Heart left ventricle (tissue), 16 donors: ENCODE measurements at regions not wholly inside any gene's neighbourhood (a gene's known extent, or its start where the extent isn't known, plus 50 kb on each side); places are given as distances from the start of the nearest gene placed in this dataset.

Source experiments
- ATAC-seq, 4 donors: fragments of 200-7000 bp; cut with Tn5 transposase; one replicate each; pipeline ENCODE4 v1.9.1; 2020 to 2022; ENCODE audit warnings: moderate library complexity in 4 of 4, mild to moderate bottlenecking in 3 of 4, moderate number of reproducible peaks in 1 of 4
- DNase-seq, 5 donors: peaks; one replicate each; pipeline ENCODE4 v3.0.0-alpha.2; 2020
- H3K27ac ChIP-seq, 12 donors: fragments of 200-600 bp; sonication (generic) in 4 of 12; one replicate each; pipeline versions ENCODE4 v1.5.0 to v1.8.0; 2016 to 2022; ENCODE audit warnings: mild to moderate bottlenecking in 2 of 12
- H3K27me3 ChIP-seq, 9 donors: fragments of 200-600 bp; sonication (generic) in 2 of 9; one replicate each; pipeline versions ENCODE4 v1.5.1 to v1.8.0; 2016 to 2022; ENCODE audit warnings: mild to moderate bottlenecking in 3 of 9
- H3K36me3 ChIP-seq, 9 donors: fragments of 200-600 bp; sonication (generic) in 2 of 9; one replicate each; pipeline versions ENCODE4 v1.5.0 to v1.8.0; 2018 to 2022; ENCODE audit warnings: mild to moderate bottlenecking in 2 of 9
- H3K4me1 ChIP-seq, 12 donors: fragments of 200-600 bp; sonication (generic) in 4 of 12; one replicate each; pipeline versions ENCODE4 v1.5.0 to v1.8.0; 2016 to 2022; ENCODE audit warnings: mild to moderate bottlenecking in 3 of 12
- H3K4me3 ChIP-seq, 12 donors: fragments of 200-600 bp; sonication (generic) in 4 of 12; one replicate each; pipeline versions ENCODE4 v1.5.0 to v1.8.0; 2017 to 2022; ENCODE audit warnings: mild to moderate bottlenecking in 9 of 12, moderate library complexity in 4 of 12
- H3K9me3 ChIP-seq, 12 donors: fragments of 200-600 bp; sonication (generic) in 4 of 12; one replicate each; pipeline versions ENCODE4 v1.5.0 to v1.8.0; 2016 to 2022; ENCODE audit warnings: mild to moderate bottlenecking in 1 of 12
- CTCF ChIP-seq, 12 donors: fragments of 200-600 bp; sonication (generic) in 4 of 12; IDR thresholded peaks; one replicate each; pipeline versions ENCODE4 v1.5.0 to v1.8.0; 2018 to 2022; ENCODE audit warnings: antibody characterized with exemption in 12 of 12, mild to moderate bottlenecking in 5 of 12
- POLR2A ChIP-seq, 2 donors: fragments of 450-650 bp; IDR thresholded peaks; one replicate each; pipeline ENCODE4 v1.6.1; 2017; ENCODE audit warnings: antibody characterized with exemption in 2 of 2, mild to moderate bottlenecking in 2 of 2, moderate library complexity in 2 of 2
- WGBS, 4 donors: extraction: QIAGEN DNeasy Blood & Tissue Kit in 2 of 4; methylation state at CpG; one replicate each; pipeline versions ENCODE4 v1.1.5 to v1.1.7; 2013 to 2018; 5-methylcytosine and 5-hydroxymethylcytosine counted together
- intact Hi-C, 10 donors: fragments of 100-400 bp; cut with DNase I; formaldehyde crosslinking; loops; one replicate each; pipeline versions ENCODE4 v1.11.1 to v1.14.2; 2022
- donor health status: ischemic (EF 13 %, LVEDD 7.1; RV severe dilation, severe dysfunction).
- donor health status: healthy with polysubstance abuse.
- donor health status: DM: no; HTN: yes; CAD: no.
- donor health status: DM: no; HTN: no; CAD: no.
- donor health status: ischemic (EF 25% LVEDD 6.9; RV normal size, moderate dysfunction).
- donor health status: ischemic (EF 25% LVEDD 5.7; RV mildly dilated, moderate dysfunction).
- donor health status: healthy.
- donor health status: DM: yes; HTN: yes; CAD: no.
- donor health status: ischemic (EF 35%, LVEDD 5.7; RV mildly dilated, moderate dysfunction).
- donor health status: nonischemic (EF 11% LVEDD 7.7; RV severe dilation, severe dysfunction).
- donor health status: DM: yes; HTN: yes; CAD: no.
- donor health status: PGD.
- donor health status: ischemic (EF 29% LVEDD 5.4; RV normal size, mild dysfunction).
- donor health status: nonischemic (EF 23%, LVEDD 6.1; RV moderate dilation, normal function).

GRCh38 chr21:28345934-28346333 is 646.7 kb downstream of the LTN1 start:
- intact Hi-C loops = loop anchor here in 2 of 10 donors (10.0 kb wide), 3 partner anchors 449 to 599 kb away; no protein-coding TSS in a partner anchor
- TF ChIP-seq CTCF (IDR thresholded peaks at IDR 0.05) (no peak), POLR2A (IDR thresholded peaks at IDR 0.05) (no peak)
- Histone ChIP-seq H3K9me3 (no peaks in the 10 kb centered on the region), H3K4me3 (no peak overlapping the region), H3K27me3 (no peaks in the 10 kb centered on the region), H3K4me1 (no peaks in the 10 kb centered on the region), H3K27ac (no peak overlapping the region), H3K36me3 (no peaks in the 10 kb centered on the region)
- DNase-seq (no peak), ATAC-seq (no peak)
- 66 to 81% (median 73%) methylated on average over 2 of the region's 2 CpGs for WGBS, 4 donors

GRCh38 chr21:28344985-28345384 is 647.7 kb downstream of the LTN1 start:
- no peak for ATAC-seq
- H3K4me1 ChIP-seq = no peaks in the 10 kb centered on the region
- no peaks in the 10 kb centered on the region for H3K27me3 ChIP-seq
- H3K9me3 ChIP-seq = no peaks in the 10 kb centered on the region
- no peak for TF ChIP-seq CTCF (IDR thresholded peaks at IDR 0.05)
- TF ChIP-seq POLR2A (IDR thresholded peaks at IDR 0.05) = no peak
- H3K27ac ChIP-seq = no peak overlapping the region
- H3K36me3 ChIP-seq = no peaks in the 10 kb centered on the region
- no peak for DNase-seq
- 83 to 95% (median 90%) methylated on average over 1 of the region's 1 CpG for WGBS, 4 donors
- no peak overlapping the region for H3K4me3 ChIP-seq
- intact Hi-C loops = loop anchor here in 2 of 10 donors (10.0 kb wide), 3 partner anchors 450 to 600 kb away; no protein-coding TSS in a partner anchor

DNA sequence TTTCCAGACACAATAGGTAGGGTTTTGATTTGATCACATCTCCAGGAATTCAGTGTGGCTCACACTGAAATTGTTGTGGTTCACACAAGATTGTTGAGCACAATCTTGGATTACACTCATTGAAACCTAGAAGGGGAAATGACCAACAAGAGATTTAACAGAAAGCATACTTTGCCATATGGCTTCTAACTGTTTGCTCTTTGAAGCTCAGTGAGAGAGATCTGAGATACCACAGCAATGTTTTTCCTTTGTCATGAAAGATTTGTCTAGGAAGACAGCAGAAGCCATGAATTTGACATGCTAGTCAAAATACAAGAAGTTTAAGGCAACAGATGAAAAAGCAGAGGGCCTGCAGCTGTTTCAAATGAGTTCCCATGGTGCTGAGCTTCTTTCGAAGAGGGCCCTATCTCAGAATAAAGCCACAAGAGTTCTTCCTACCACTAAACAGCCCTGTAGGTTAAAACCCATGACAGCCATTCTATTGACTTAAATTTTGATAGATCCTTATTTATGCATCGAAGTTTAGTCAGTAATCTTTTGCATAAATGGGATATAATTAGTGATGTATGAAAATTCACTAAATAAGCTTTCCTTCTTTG is 650.4 kb downstream of the LTN1 start:
- Histone ChIP-seq H3K27me3 (no peaks in the 10 kb centered on the region), H3K4me3 (no peak overlapping the region), H3K9me3 (no peaks in the 10 kb centered on the region), H3K4me1 (peaks cover 0 to 20% (median 4%) of the 10 kb centered on the region in 12 donors), H3K36me3 (no peaks in the 10 kb centered on the region), H3K27ac (no peak overlapping the region)
- DNase-seq (no peak), ATAC-seq (no peak)
- intact Hi-C loops = loop anchor here in 2 of 10 donors (10.0 kb wide), 3 partner anchors 452 to 602 kb away; no protein-coding TSS in a partner anchor
- WGBS, 4 donors = 94 to 97% (median 96%) methylated on average over 2 of the region's 2 CpGs
- TF ChIP-seq POLR2A (IDR thresholded peaks at IDR 0.05) (no peak), CTCF (IDR thresholded peaks at IDR 0.05) (no peak)

DNA sequence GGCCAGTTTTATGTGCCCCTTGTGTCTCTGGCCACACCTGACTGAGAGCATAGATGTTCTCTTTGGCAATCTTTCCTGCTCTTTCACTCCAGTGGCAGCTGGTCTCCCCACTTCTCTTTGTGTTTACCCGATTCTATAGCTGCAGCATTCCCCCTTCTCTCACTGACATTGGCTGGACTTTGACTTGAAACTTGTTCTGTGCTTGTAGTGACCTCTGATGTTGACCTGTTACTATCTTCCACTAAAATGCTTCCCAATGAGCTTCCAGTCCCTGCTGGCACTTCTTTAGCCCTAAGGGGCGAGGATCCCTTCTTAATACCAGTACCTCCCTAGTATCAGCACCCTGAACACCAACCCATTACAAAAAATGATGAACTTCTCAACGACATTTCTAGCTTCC is 653.3 kb downstream of the LTN1 start:
- WGBS, 4 donors = 64 to 75% (median 73%) methylated on average over 3 of the region's 3 CpGs

More for the DNA sequence above, 653.3 kb downstream of the LTN1 start:
- H3K9me3 ChIP-seq = no peaks in the 10 kb centered on the region
- peaks cover 0 to 36% (median 8%) of the 10 kb centered on the region in 12 donors for H3K4me1 ChIP-seq
- peak overlapping the region in 10 of 12 donors; percentile 5 to 67 (median 46) for H3K27ac ChIP-seq
- ATAC-seq (peak in 1 of 4 donors; percentile 17), DNase-seq (no peak)
- H3K27me3 ChIP-seq = no peaks in the 10 kb centered on the region
- no peak for TF ChIP-seq CTCF (IDR thresholded peaks at IDR 0.05)
- TF ChIP-seq POLR2A (IDR thresholded peaks at IDR 0.05) = no peak
- no peak overlapping the region for H3K4me3 ChIP-seq
- no peaks in the 10 kb centered on the region for H3K36me3 ChIP-seq
- intact Hi-C loops = loop anchor here (2.0 to 10.0 kb wide), 16 partner anchors 272 to 1495 kb away; partner anchors contain the start of gene ADAMTS1 (in 3 of the 10)
